HG03139 (cell line): ENCODE measurements at regions not wholly inside any gene's neighbourhood (a gene's known extent, or its start where the extent isn't known, plus 50 kb on each side); places are given as distances from the start of the nearest gene placed in this dataset.

ENCODE experiments used
- ATAC-seq: cut with Tn5 transposase; IDR thresholded peaks from one replicate; pipeline ENCODE4 v1.9.1; 2021; ENCODE audit not compliant: unreplicated experiment

- no peak for ATAC-seq
These were observed 163.2 kb upstream of the MYCN start for GRCh38 chr2:15776992-15777702.

GRCh38 chr2:15777795-15778371 lies 162.5 kb upstream of the MYCN start:
- ATAC-seq, result no peak

GRCh38 chr2:15778529-15779219 lies 161.7 kb upstream of the MYCN start:
- no peak for ATAC-seq

- no peak for ATAC-seq
These were observed 160.8 kb upstream of the MYCN start for GRCh38 chr2:15779381-15780041.

- no peak for ATAC-seq
These were observed 160.1 kb upstream of the MYCN start for GRCh38 chr2:15780234-15780633.

GRCh38 chr2:15780912-15781574 lies 159.3 kb upstream of the MYCN start:
- no peak for ATAC-seq

GRCh38 chr2:15782009-15782751 lies 158.2 kb upstream of the MYCN start:
- ATAC-seq, result no peak

GRCh38 chr2:15782769-15783294 lies 157.5 kb upstream of the MYCN start:
- no peak for ATAC-seq

- no peak for ATAC-seq
These were observed 156.9 kb upstream of the MYCN start for GRCh38 chr2:15783489-15783888.

- ATAC-seq, result no peak
These were observed 156.1 kb upstream of the MYCN start for GRCh38 chr2:15784106-15784885.

- ATAC-seq, result no peak
These were observed 155.2 kb upstream of the MYCN start for GRCh38 chr2:15784886-15785801.

- ATAC-seq, result no peak
These were observed 154.2 kb upstream of the MYCN start for GRCh38 chr2:15786003-15786654.

GRCh38 chr2:15786901-15787300 lies 153.4 kb upstream of the MYCN start:
- ATAC-seq, result no peak

GRCh38 chr2:15787535-15788454 lies 152.6 kb upstream of the MYCN start:
- ATAC-seq, result no peak

GRCh38 chr2:15788455-15788829 lies 151.9 kb upstream of the MYCN start:
- no peak for ATAC-seq

GRCh38 chr2:15788830-15789229 lies 151.5 kb upstream of the MYCN start:
- no peak for ATAC-seq
